GM12878 (cell line): ENCODE measurements at regions not wholly inside any gene's neighbourhood (a gene's known extent, or its start where the extent isn't known, plus 50 kb on each side); places are given as distances from the start of the nearest gene placed in this dataset.
"Not testable (repeated sequence)": the region's sequence is repeated elsewhere in the genome, so short reads cannot be mapped to it uniquely, and the experiment has no call there.

Experiments used
- ATAC-seq: fragments of 200-7000 bp; cut with Tn5 transposase; 3 replicates; pipeline ENCODE4 v1.9.1; 2020; ENCODE audit warnings: mild to moderate bottlenecking, moderate library complexity
- BruUV-seq: library from RNA; stranded (reverse); fragments of 400-500 nt; replicated peaks from 2 replicates; lab custom pipeline; 2021; lab: Mats Ljungman, UMichigan
- CTCF ChIA-PET: fragments of 300-600 bp; sonication (Branson Sonifier 250); formaldehyde crosslinking; extraction: SDS; loops from one replicate; lab custom pipeline; 2021; ENCODE audit warnings: inconsistent platforms; lab: Yijun Ruan, JAX
- POLR2A ChIA-PET: fragments of 350-600 bp; formaldehyde crosslinking; extraction: SDS; loops from one replicate; lab custom pipeline; 2021; ENCODE audit warnings: inconsistent platforms; lab: Charles Lee
- RAD21 ChIA-PET: fragments of 300-600 bp; sonication (Branson Sonifier 250); formaldehyde crosslinking; loops from one replicate; lab custom pipeline; 2023; ENCODE audit warnings: antibody characterized with exemption; ENCODE audit not compliant: unreplicated experiment; lab: Charles Lee
- SMC1A ChIA-PET: fragments of 300-600 bp; sonication (Branson Sonifier 250); formaldehyde crosslinking; loops from one replicate; lab custom pipeline; 2023; ENCODE audit not compliant: unreplicated experiment, uncharacterized antibody; lab: Charles Lee
- DNase-seq: peaks from one replicate; pipeline ENCODE4 v3.0.0-alpha.2; 2011; ENCODE audit warnings: low read depth, low spot score
- FAIRE-seq: peaks from 3 replicates; lab custom pipeline; 2011; peaks lifted over from hg19 to GRCh38; lab: Jason Lieb, UNC
- H2AFZ ChIP-seq: 2 replicates; pipeline ENCODE4 v1.6.0; 2011; ENCODE audit warnings: low read depth, low read length, control low read depth; ENCODE audit not compliant: control insufficient read depth
- H3K27ac ChIP-seq: 2 replicates; pipeline ENCODE4 v1.5.1; 2011; ENCODE audit warnings: control low read depth; ENCODE audit not compliant: control insufficient read depth, insufficient read depth
- H3K27me3 ChIP-seq, 2 experiments: replicated peaks in 1 of 2; 2 replicates each; pipeline versions ENCODE4 v1.6.0 to v1.6.1; 2011; ENCODE audit warnings: low read length in 1 of 2; ENCODE audit not compliant: control insufficient read depth in 2 of 2, insufficient read depth in 2 of 2
- H3K36me3 ChIP-seq, 2 experiments: 2 replicates each; pipeline ENCODE4 v1.5.1; 2011; ENCODE audit warnings: low read length in 1 of 2; ENCODE audit not compliant: control insufficient read depth in 2 of 2, insufficient read depth in 2 of 2
- H3K4me1 ChIP-seq: 2 replicates; pipeline ENCODE4 v1.6.1; 2011; ENCODE audit warnings: mild to moderate bottlenecking, low read length, moderate library complexity, mixed read lengths; ENCODE audit not compliant: control insufficient read depth, insufficient read depth
- H3K4me2 ChIP-seq: 2 replicates; pipeline ENCODE4 v1.6.0; 2011; ENCODE audit warnings: control low read depth; ENCODE audit not compliant: control insufficient read depth, insufficient read depth
- H3K4me3 ChIP-seq: fragments of 200-600 bp; sonication (generic); 2 replicates; pipeline ENCODE4 v1.5.1; 2016
- H3K79me2 ChIP-seq: 2 replicates; pipeline ENCODE4 v1.6.0; 2011; ENCODE audit warnings: low read length; ENCODE audit not compliant: control insufficient read depth, insufficient read depth
- H3K9ac ChIP-seq: 2 replicates; pipeline ENCODE4 v1.8.0; 2011; ENCODE audit warnings: low read length, control low read depth, mixed read lengths; ENCODE audit not compliant: control insufficient read depth, insufficient read depth
- H3K9me3 ChIP-seq: replicated peaks from 3 replicates; pipeline ENCODE4 v1.5.1; 2011; ENCODE audit warnings: mild to moderate bottlenecking, low read length; ENCODE audit not compliant: control insufficient read depth, insufficient read depth
- H4K20me1 ChIP-seq: 2 replicates; pipeline ENCODE4 v1.6.0; 2011; ENCODE audit not compliant: control insufficient read depth, insufficient read depth
- CTCF ChIP-seq, 3 experiments: IDR thresholded peaks in 2 of 3; conservative IDR thresholded peaks in 1 of 3; 2 replicates each; pipeline ENCODE4 v1.5.1; 2011; ENCODE audit warnings: low read depth in 3 of 3, low read length in 3 of 3, mild to moderate bottlenecking in 3 of 3, control low read depth in 2 of 3, moderate library complexity in 2 of 3, inconsistent platforms in 1 of 3, mixed read lengths in 1 of 3; ENCODE audit not compliant: control insufficient read depth in 2 of 3, insufficient read depth in 1 of 3; ENCODE audit errors: extremely low read depth in 1 of 3
- RAD21 ChIP-seq: IDR thresholded peaks from 2 replicates; pipeline ENCODE4 v1.6.1; 2011; ENCODE audit warnings: mild to moderate bottlenecking, low read depth, low read length, moderate library complexity; ENCODE audit not compliant: insufficient read depth
- SMC3 ChIP-seq: IDR thresholded peaks from 2 replicates; pipeline ENCODE4 v1.6.1; 2011; ENCODE audit warnings: low read length, improper control_type of control experiment, borderline replicate concordance
- WGBS: methylation state at CpG from one replicate; pipeline ENCODE4 v1.1.6; 2016; ENCODE audit warnings: low lambda C conversion rate; ENCODE audit not compliant: insufficient replicate concordance, insufficient coverage; ENCODE audit errors: missing lambda C conversion rate; 5-methylcytosine and 5-hydroxymethylcytosine counted together
- in situ Hi-C: fragments of 300-500 bp; cut with MboI; formaldehyde crosslinking; loops from 9 replicates; pipeline ENCODE4 v1.14.3; 2018; ENCODE audit warnings: mixed read lengths
- intact Hi-C: fragments of 100-400 bp; cut with micrococcal nuclease; formaldehyde crosslinking; loops from one replicate; pipeline ENCODE4 v1.14.2; 2022; ENCODE audit not compliant: unreplicated experiment

GRCh38 chr11:89616999-89617602, 93.0 kb upstream of the TRIM77 start:
- H2AFZ ChIP-seq, FAIRE-seq, H3K27ac ChIP-seq, H3K79me2 ChIP-seq, SMC1A ChIA-PET, POLR2A ChIA-PET, H3K36me3 ChIP-seq, H3K4me2 ChIP-seq, H4K20me1 ChIP-seq, H3K4me1 ChIP-seq, H3K27me3 ChIP-seq, CTCF ChIA-PET, DNase-seq, H3K4me3 ChIP-seq, H3K9me3 ChIP-seq, BruUV-seq, RAD21 ChIA-PET, H3K9ac ChIP-seq: not testable (repeated sequence)
- in situ Hi-C loops = loop anchor here (25.0 kb wide), 1 partner anchor 530 kb away; no protein-coding TSS in a partner anchor
- TF ChIP-seq CTCF (IDR thresholded peaks at IDR 0.05 in 2 of 3, conservative IDR thresholded peaks at IDR 0.05 in 1 of 3; ENCODE audit: control insufficient read depth in 2 of 3, extremely low read depth in 1 of 3, insufficient read depth in 1 of 3, low read depth in 3 of 3, low read length in 3 of 3) = peak in 2 of 3 experiments; percentile 8 to 17; a peak in 1 of 6 replicates
- peak; percentile 31; the same call in 1 of the 2 replicates for TF ChIP-seq RAD21
- TF ChIP-seq SMC3 = 0 out of 2 replicates have a peak, but pooled peaks have one; percentile 6
- whole genome bisulfite sequencing = 6% methylated on average over 1 of the region's 1 CpG
- 0 out of 3 replicates have a peak, but pooled peaks have one; percentile 38 for ATAC-seq
- intact Hi-C loops = loop anchor here (10.0 kb wide), 1 partner anchor 522 kb away; no protein-coding TSS in a partner anchor

- H2AFZ ChIP-seq, H3K27me3 ChIP-seq, H3K9me3 ChIP-seq, H3K79me2 ChIP-seq, ATAC-seq, H3K27ac ChIP-seq, H3K4me2 ChIP-seq, DNase-seq, SMC1A ChIA-PET, H4K20me1 ChIP-seq, RAD21 ChIA-PET, intact Hi-C loops, H3K36me3 ChIP-seq, H3K4me1 ChIP-seq, CTCF ChIA-PET, BruUV-seq, H3K4me3 ChIP-seq, FAIRE-seq, POLR2A ChIA-PET, H3K9ac ChIP-seq: not testable (repeated sequence)
- in situ Hi-C loops = loop anchor here (25.0 kb wide), 1 partner anchor 533 kb away; no protein-coding TSS in a partner anchor
- 24% methylated on average over 3 of the region's 3 CpGs for WGBS
Observed at GRCh38 chr11:89620721-89621120, 89.4 kb upstream of the TRIM77 start.
